RWPE2 (cell line): ENCODE measurements at regions not wholly inside any gene's neighbourhood (a gene's known extent, or its start where the extent isn't known, plus 50 kb on each side); places are given as distances from the start of the nearest gene placed in this dataset.

ENCODE experiments used
- ATAC-seq: fragments of 200-7000 bp; cut with Tn5 transposase; 3 replicates; pipeline ENCODE4 v1.9.1; 2021; ENCODE audit warnings: low read depth
- DNase-seq: peaks from one replicate; pipeline ENCODE4 v3.0.0-alpha.2; 2020; ENCODE audit warnings: low spot score
- H3K27ac ChIP-seq: fragments of 450-650 bp; 2 replicates; pipeline ENCODE4 v1.5.1; 2017; ENCODE audit warnings: mild to moderate bottlenecking; ENCODE audit not compliant: poor library complexity, severe bottlenecking
- H3K27me3 ChIP-seq: fragments of 250-450 bp; sonication (Bioruptor Pico); 2 replicates; pipeline ENCODE4 v1.5.1; 2021; ENCODE audit warnings: mild to moderate bottlenecking, moderate library complexity; ENCODE audit not compliant: insufficient read depth, poor library complexity, severe bottlenecking
- H3K36me3 ChIP-seq: fragments of 250-450 bp; sonication (Bioruptor Pico); 2 replicates; pipeline ENCODE4 v1.5.1; 2020; ENCODE audit warnings: low read depth, mild to moderate bottlenecking, moderate library complexity
- H3K4me1 ChIP-seq: fragments of 250-450 bp; sonication (Bioruptor Pico); 2 replicates; pipeline ENCODE4 v1.5.1; 2021; ENCODE audit warnings: mild to moderate bottlenecking, moderate library complexity; ENCODE audit not compliant: insufficient read depth, poor library complexity, severe bottlenecking
- H3K4me3 ChIP-seq: fragments of 250-450 bp; sonication (Bioruptor Pico); 2 replicates; pipeline ENCODE4 v1.5.1; 2021; ENCODE audit warnings: mild to moderate bottlenecking, moderate library complexity; ENCODE audit not compliant: severe bottlenecking
- H3K9me3 ChIP-seq: fragments of 250-450 bp; sonication (Bioruptor Pico); 2 replicates; pipeline ENCODE4 v1.5.1; 2021; ENCODE audit warnings: mild to moderate bottlenecking, moderate library complexity; ENCODE audit not compliant: severe bottlenecking
- TF ChIP-seq, protein P1 (sequence below): fragments of 450-650 bp; IDR thresholded peaks from one replicate; pipeline ENCODE4 v1.5.1; 2017; ENCODE audit warnings: mild to moderate bottlenecking, moderate library complexity; ENCODE audit not compliant: poor library complexity, severe bottlenecking

DNA sequence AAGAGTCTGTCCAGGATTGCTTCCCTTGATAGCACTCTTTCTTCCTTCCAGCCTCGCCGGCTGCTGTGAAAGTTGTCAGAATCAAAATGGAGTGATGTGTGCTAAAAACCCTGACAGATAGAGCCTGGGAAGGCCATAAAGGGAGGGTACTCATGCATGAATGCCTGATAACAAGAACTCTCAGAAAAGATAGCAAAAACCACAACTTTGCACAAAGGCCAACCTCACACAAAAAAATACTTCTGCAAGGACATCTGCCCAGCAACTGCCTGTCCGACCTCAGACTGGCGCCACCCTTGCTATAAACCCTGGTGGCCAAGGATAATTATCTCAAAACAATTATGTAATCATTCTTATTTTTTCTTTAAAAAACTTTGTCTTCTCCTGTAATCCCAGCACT is 133.2 kb upstream of the SVIL start:
- Histone ChIP-seq H3K27me3 (no peaks in the 10 kb centered on the region), H3K4me1 (no peaks in the 10 kb centered on the region), H3K9me3 (no peaks in the 10 kb centered on the region), H3K27ac (no peak overlapping the region), H3K4me3 (no peak overlapping the region), H3K36me3 (no peaks in the 10 kb centered on the region)
- TF ChIP-seq, protein P1, sequence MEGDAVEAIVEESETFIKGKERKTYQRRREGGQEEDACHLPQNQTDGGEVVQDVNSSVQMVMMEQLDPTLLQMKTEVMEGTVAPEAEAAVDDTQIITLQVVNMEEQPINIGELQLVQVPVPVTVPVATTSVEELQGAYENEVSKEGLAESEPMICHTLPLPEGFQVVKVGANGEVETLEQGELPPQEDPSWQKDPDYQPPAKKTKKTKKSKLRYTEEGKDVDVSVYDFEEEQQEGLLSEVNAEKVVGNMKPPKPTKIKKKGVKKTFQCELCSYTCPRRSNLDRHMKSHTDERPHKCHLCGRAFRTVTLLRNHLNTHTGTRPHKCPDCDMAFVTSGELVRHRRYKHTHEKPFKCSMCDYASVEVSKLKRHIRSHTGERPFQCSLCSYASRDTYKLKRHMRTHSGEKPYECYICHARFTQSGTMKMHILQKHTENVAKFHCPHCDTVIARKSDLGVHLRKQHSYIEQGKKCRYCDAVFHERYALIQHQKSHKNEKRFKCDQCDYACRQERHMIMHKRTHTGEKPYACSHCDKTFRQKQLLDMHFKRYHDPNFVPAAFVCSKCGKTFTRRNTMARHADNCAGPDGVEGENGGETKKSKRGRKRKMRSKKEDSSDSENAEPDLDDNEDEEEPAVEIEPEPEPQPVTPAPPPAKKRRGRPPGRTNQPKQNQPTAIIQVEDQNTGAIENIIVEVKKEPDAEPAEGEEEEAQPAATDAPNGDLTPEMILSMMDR: no peak
- ATAC-seq (no peak), DNase-seq (no peak)

DNA sequence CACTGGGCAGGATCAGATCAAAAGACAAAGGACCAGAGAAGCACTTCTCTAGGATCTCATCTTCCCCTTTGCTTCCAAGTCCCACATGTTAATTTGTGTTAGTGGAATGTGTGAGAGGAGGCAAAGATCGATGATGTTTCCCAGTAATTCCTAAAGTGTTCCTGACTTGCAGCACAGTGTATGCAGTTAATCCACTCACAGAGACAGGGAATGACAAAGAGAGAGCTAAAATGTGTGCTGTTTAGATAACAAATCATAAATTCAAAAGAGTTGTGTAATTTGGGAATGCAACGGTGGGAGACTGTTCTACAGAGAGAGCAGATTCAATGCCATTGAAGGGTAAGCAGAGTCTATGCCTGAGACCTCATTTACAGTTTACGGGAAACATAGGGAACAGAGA is 132.0 kb upstream of the SVIL start:
- ATAC-seq (no peak), DNase-seq (no peak)
- Histone ChIP-seq H3K4me1 (no peaks in the 10 kb centered on the region), H3K27me3 (no peaks in the 10 kb centered on the region), H3K27ac (no peak overlapping the region), H3K4me3 (no peak overlapping the region), H3K9me3 (no peaks in the 10 kb centered on the region), H3K36me3 (no peaks in the 10 kb centered on the region)
- TF ChIP-seq, protein P1: no peak

DNA sequence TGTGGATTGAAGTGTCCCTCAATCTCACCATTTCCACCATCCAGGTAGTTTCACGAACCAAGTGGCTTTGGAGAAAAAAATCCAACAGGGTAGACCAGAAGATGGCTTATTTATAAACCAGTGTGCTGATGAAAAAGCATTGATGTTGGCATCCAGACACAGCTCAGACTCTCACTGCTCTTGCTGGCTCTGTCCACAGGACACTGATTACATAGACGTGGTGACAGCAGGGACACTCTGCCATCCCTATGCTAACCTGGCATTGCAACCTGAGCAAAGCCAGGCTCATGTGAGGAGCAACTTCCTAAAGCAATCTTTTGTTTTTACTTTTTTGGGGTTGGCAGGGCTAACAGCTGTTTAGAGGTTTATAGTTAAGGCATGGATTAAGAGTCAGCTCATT is 130.6 kb upstream of the SVIL start:
- no peak overlapping the region for H3K4me3 ChIP-seq
- DNase-seq (no peak), ATAC-seq (no peak)
- TF ChIP-seq, protein P1: no peak
- H3K9me3 ChIP-seq: no peaks in the 10 kb centered on the region
- no peak overlapping the region for H3K27ac ChIP-seq
- no peaks in the 10 kb centered on the region for H3K36me3 ChIP-seq
- H3K4me1 ChIP-seq: no peaks in the 10 kb centered on the region
- no peaks in the 10 kb centered on the region for H3K27me3 ChIP-seq

DNA sequence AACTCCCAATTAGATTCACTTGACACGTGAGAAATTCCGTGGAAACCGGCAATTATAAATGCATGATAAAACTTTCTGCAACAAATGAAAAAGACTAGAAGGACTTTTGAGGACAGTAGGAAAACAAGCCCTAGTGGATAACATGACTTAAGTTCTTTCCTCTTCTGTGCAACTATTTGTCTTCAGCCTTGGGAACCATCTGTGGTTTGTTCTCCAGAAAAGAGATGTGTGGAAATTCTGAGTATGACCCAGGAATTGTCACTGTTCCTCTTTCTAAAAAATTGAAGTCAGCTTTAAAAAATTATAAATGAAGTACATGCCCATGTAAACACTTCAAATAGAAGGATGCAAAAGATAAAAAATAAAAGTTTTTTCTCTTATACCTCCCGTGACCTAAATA is 128.6 kb upstream of the SVIL start:
- H3K9me3 ChIP-seq: no peaks in the 10 kb centered on the region
- no peak overlapping the region for H3K4me3 ChIP-seq
- no peaks in the 10 kb centered on the region for H3K36me3 ChIP-seq
- H3K27ac ChIP-seq: no peak overlapping the region
- H3K4me1 ChIP-seq: peaks cover 3% of the 10 kb centered on the region
- ATAC-seq: no peak
- H3K27me3 ChIP-seq: no peaks in the 10 kb centered on the region
- TF ChIP-seq, protein P1: no peak
- no peak for DNase-seq

DNA sequence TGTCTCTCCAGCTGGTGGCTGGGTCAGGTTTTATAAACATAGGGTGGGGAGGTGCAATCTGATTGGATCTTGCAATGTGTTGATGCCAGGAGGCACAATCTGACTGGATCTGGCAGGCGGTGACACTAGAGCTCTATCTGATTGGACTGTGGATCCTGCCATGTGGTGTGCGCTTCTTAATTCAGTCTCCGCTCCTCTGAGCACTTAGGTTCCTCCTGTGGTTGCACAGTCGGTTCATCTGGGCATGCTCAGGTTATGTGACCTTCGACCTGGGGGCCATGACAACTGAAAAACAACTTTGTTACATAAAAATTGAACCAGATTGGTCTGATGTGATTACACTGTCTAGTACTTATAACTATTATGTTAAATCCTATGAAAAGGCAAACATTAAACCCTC is 127.1 kb upstream of the SVIL start:
- no peaks in the 10 kb centered on the region for H3K27me3 ChIP-seq
- no peaks in the 10 kb centered on the region for H3K9me3 ChIP-seq
- H3K36me3 ChIP-seq: no peaks in the 10 kb centered on the region
- ATAC-seq (no peak), DNase-seq (no peak)
- TF ChIP-seq, protein P1: no peak
- H3K27ac ChIP-seq: no peak overlapping the region
- H3K4me3 ChIP-seq: no peak overlapping the region
- H3K4me1 ChIP-seq: peaks cover 16% of the 10 kb centered on the region
